Kidney (tissue), 13 donors: ENCODE measurements at regions not wholly inside any gene's neighbourhood (a gene's known extent, or its start where the extent isn't known, plus 50 kb on each side); places are given as distances from the start of the nearest gene placed in this dataset.

Experiments
- DNase-seq, 5 donors: peaks; one replicate each; pipeline ENCODE4 v3.0.0-alpha.2; 2013 to 2020
- FAIRE-seq: peaks from 2 replicates; lab custom pipeline; 2012; peaks lifted over from hg19 to GRCh38; lab: Jason Lieb, UNC
- H3K27ac ChIP-seq, 2 donors: one replicate each; pipeline ENCODE4 v1.7.0; 2013; ENCODE audit warnings: low read depth in 2 of 2, low read length in 2 of 2, inconsistent platforms in 1 of 2
- H3K27me3 ChIP-seq: one replicate; pipeline ENCODE4 v1.7.1; 2013; ENCODE audit warnings: low read length, inconsistent platforms; ENCODE audit not compliant: control insufficient read depth, insufficient read depth
- H3K36me3 ChIP-seq, 3 donors: one replicate each; pipeline versions ENCODE4 v1.7.0 to v1.7.1; 2013; ENCODE audit warnings: low read length in 3 of 3, control low read depth in 1 of 3, inconsistent platforms in 1 of 3; ENCODE audit not compliant: insufficient read depth in 3 of 3, control insufficient read depth in 2 of 3
- H3K4me1 ChIP-seq, 3 donors: one replicate each; pipeline versions ENCODE4 v1.7.0 to v1.7.1; 2013; ENCODE audit warnings: low read length in 3 of 3, inconsistent platforms in 1 of 3, low read depth in 1 of 3; ENCODE audit not compliant: control insufficient read depth in 2 of 3, insufficient read depth in 2 of 3
- H3K4me3 ChIP-seq, 3 donors: one replicate each; pipeline versions ENCODE4 v1.7.0 to v1.8.1; 2013; ENCODE audit warnings: low read length in 3 of 3, control low read depth in 1 of 3, inconsistent platforms in 1 of 3
- H3K9ac ChIP-seq, 3 donors: one replicate each; pipeline versions ENCODE4 v1.7.0 to v1.7.1; 2013; ENCODE audit warnings: low read length in 3 of 3, control low read depth in 1 of 3, inconsistent platforms in 1 of 3
- H3K9me3 ChIP-seq, 3 donors: one replicate each; pipeline versions ENCODE4 v1.7.0 to v1.7.1; 2013; ENCODE audit warnings: low read length in 3 of 3, control low read depth in 1 of 3, inconsistent platforms in 1 of 3; ENCODE audit not compliant: control insufficient read depth in 2 of 3, insufficient read depth in 1 of 3
- intact Hi-C: fragments of 100-400 bp; cut with DNase I; formaldehyde crosslinking; loops from one replicate; pipeline ENCODE4 v1.11.1; 2022
- TF ChIP-seq, protein P1 (sequence below): IDR thresholded peaks from 3 replicates; pipeline ENCODE4 v1.5.1; 2012; ENCODE audit warnings: mild to moderate bottlenecking, moderate library complexity, borderline replicate concordance; ENCODE audit not compliant: insufficient read depth; ENCODE audit errors: extremely low read depth
- donor health status: control.
- donor health status: control.
- donor health status: control.
- donor health status: control.
- donor health status: control.
- donor health status: DM: yes; HTN: yes; CAD: no.
- donor health status: Normal renal cell carcinoma (clear cell type).

- no peak for DNase-seq
- H3K36me3 ChIP-seq, result no peaks in the 10 kb centered on the region
- no peaks in the 10 kb centered on the region for H3K4me1 ChIP-seq
- no peaks in the 10 kb centered on the region for H3K9me3 ChIP-seq
- H3K4me3 ChIP-seq, result no peak overlapping the region
- FAIRE-seq, result no peak
- TF ChIP-seq, protein P1, sequence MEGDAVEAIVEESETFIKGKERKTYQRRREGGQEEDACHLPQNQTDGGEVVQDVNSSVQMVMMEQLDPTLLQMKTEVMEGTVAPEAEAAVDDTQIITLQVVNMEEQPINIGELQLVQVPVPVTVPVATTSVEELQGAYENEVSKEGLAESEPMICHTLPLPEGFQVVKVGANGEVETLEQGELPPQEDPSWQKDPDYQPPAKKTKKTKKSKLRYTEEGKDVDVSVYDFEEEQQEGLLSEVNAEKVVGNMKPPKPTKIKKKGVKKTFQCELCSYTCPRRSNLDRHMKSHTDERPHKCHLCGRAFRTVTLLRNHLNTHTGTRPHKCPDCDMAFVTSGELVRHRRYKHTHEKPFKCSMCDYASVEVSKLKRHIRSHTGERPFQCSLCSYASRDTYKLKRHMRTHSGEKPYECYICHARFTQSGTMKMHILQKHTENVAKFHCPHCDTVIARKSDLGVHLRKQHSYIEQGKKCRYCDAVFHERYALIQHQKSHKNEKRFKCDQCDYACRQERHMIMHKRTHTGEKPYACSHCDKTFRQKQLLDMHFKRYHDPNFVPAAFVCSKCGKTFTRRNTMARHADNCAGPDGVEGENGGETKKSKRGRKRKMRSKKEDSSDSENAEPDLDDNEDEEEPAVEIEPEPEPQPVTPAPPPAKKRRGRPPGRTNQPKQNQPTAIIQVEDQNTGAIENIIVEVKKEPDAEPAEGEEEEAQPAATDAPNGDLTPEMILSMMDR, result no peak
- no peaks in the 10 kb centered on the region for H3K27me3 ChIP-seq
- intact Hi-C loops, result no loop called here
- H3K27ac ChIP-seq, result no peak overlapping the region
- H3K9ac ChIP-seq, result no peak overlapping the region
Measured at GRCh38 chr14:106683631-106684030, 1157.2 kb downstream of the TMEM121 start.

DNA sequence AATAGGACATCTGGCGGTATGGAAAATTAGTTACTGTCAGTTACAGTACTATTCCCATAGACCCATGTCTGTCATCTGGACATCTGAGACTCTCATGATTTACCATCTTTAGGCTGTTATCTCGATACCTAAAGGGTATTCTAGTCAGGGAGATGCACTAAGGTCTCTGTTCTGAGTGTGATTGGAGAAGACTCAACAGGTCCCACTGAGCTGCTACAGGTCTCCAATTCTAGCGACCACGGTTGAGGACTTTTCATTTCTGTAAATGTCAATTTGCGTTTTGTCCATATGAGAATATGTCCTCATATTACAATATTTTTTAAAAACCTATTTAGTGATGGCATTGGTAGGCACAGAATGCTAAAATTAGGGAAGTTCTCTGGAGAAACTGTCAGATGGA, 1160.2 kb downstream of the TMEM121 start:
- Histone ChIP-seq H3K27me3 (no peaks in the 10 kb centered on the region), H3K4me3 (no peak overlapping the region), H3K9ac (no peak overlapping the region), H3K9me3 (no peaks in the 10 kb centered on the region), H3K4me1 (no peaks in the 10 kb centered on the region), H3K27ac (no peak overlapping the region), H3K36me3 (no peaks in the 10 kb centered on the region)
- DNase-seq (no peak), FAIRE-seq (no peak)
- TF ChIP-seq, protein P1, result no peak
- intact Hi-C loops, result no loop called here

GRCh38 chr14:106690333-106690891, 1164.0 kb downstream of the TMEM121 start:
- intact Hi-C loops, result no loop called here

More at GRCh38 chr14:106690333-106690891, 1164.0 kb downstream of the TMEM121 start:
- H3K27me3 ChIP-seq, result no peaks in the 10 kb centered on the region
- TF ChIP-seq, protein P1, result no peak
- no peak overlapping the region for H3K27ac ChIP-seq
- no peak overlapping the region for H3K4me3 ChIP-seq
- DNase-seq, result no peak
- H3K4me1 ChIP-seq, result no peaks in the 10 kb centered on the region
- H3K9ac ChIP-seq, result no peak overlapping the region
- no peaks in the 10 kb centered on the region for H3K9me3 ChIP-seq
- FAIRE-seq, result no peak
- H3K36me3 ChIP-seq, result no peaks in the 10 kb centered on the region
